Cardiac muscle cell (in vitro differentiated cells and primary cell): ENCODE measurements at regions not wholly inside any gene's neighbourhood (a gene's known extent, or its start where the extent isn't known, plus 50 kb on each side); places are given as distances from the start of the nearest gene placed in this dataset.

Experiments used
- DNase-seq, 2 donors: peaks; one replicate each; pipeline versions ENCODE4 v3.0.0 to v3.0.0-alpha.2; 2010 to 2017; ENCODE audit warnings: low read depth in 1 of 2, low spot score in 1 of 2
- H3K27ac ChIP-seq: fragments of 200-600 bp; sonication (generic); 2 replicates; pipeline ENCODE4 v1.5.1; 2016
- H3K27me3 ChIP-seq: fragments of 200-600 bp; sonication (generic); 2 replicates; pipeline ENCODE4 v1.6.0; 2016; ENCODE audit warnings: control low read depth
- H3K36me3 ChIP-seq: fragments of 200-600 bp; sonication (generic); 2 replicates; pipeline ENCODE4 v1.5.1; 2016; ENCODE audit warnings: control low read depth
- H3K4me1 ChIP-seq: fragments of 200-600 bp; sonication (generic); 2 replicates; pipeline ENCODE4 v1.8.1; 2017; ENCODE audit warnings: low read depth, mild to moderate bottlenecking, mixed run types
- H3K4me3 ChIP-seq: fragments of 200-600 bp; sonication (generic); 2 replicates; pipeline ENCODE4 v1.5.1; 2016; ENCODE audit warnings: mild to moderate bottlenecking
- H3K9me3 ChIP-seq: fragments of 200-600 bp; sonication (generic); 2 replicates; pipeline ENCODE4 v1.5.1; 2017; ENCODE audit warnings: low read depth, mild to moderate bottlenecking, control low read depth
- TF ChIP-seq, protein P1 (sequence below): IDR thresholded peaks from 2 replicates; pipeline ENCODE4 v1.5.1; 2012; ENCODE audit warnings: low read depth, mild to moderate bottlenecking, low read length

- TF ChIP-seq, protein P1, sequence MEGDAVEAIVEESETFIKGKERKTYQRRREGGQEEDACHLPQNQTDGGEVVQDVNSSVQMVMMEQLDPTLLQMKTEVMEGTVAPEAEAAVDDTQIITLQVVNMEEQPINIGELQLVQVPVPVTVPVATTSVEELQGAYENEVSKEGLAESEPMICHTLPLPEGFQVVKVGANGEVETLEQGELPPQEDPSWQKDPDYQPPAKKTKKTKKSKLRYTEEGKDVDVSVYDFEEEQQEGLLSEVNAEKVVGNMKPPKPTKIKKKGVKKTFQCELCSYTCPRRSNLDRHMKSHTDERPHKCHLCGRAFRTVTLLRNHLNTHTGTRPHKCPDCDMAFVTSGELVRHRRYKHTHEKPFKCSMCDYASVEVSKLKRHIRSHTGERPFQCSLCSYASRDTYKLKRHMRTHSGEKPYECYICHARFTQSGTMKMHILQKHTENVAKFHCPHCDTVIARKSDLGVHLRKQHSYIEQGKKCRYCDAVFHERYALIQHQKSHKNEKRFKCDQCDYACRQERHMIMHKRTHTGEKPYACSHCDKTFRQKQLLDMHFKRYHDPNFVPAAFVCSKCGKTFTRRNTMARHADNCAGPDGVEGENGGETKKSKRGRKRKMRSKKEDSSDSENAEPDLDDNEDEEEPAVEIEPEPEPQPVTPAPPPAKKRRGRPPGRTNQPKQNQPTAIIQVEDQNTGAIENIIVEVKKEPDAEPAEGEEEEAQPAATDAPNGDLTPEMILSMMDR: no peak
- H3K27ac ChIP-seq: no peak overlapping the region
- H3K36me3 ChIP-seq: no peaks in the 10 kb centered on the region
- H3K27me3 ChIP-seq: no peaks in the 10 kb centered on the region
- DNase-seq: no peak
- no peaks in the 10 kb centered on the region for H3K9me3 ChIP-seq
- H3K4me1 ChIP-seq: no peaks in the 10 kb centered on the region
- H3K4me3 ChIP-seq: no peak overlapping the region
Observed at GRCh38 chr1:79089946-79090345, 83.4 kb upstream of the ADGRL4 start.

DNA sequence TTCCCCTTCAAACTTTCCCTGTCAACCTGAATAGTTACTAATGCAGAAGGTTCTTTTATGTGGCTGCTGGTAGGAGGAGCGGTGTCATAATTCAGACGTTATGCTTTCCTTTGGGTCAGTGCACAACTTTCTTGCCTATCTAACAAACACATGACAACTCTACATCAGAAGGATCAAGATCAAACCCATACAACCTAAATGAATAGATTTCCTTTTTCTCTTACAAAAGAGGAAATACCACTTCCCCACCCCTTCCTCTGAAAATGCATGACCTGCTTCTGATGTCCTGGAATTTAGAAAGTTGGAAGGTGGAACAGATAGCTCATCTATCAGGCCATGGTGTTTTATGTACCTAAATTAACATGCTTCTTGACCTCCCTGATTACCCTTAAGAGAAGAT lies 75.7 kb upstream of the ADGRL4 start:
- no peak overlapping the region for H3K4me3 ChIP-seq
- no peaks in the 10 kb centered on the region for H3K27me3 ChIP-seq
- DNase-seq: no peak
- TF ChIP-seq, protein P1: no peak
- H3K4me1 ChIP-seq: no peaks in the 10 kb centered on the region
- no peaks in the 10 kb centered on the region for H3K36me3 ChIP-seq
- H3K9me3 ChIP-seq: no peaks in the 10 kb centered on the region
- H3K27ac ChIP-seq: no peak overlapping the region

DNA sequence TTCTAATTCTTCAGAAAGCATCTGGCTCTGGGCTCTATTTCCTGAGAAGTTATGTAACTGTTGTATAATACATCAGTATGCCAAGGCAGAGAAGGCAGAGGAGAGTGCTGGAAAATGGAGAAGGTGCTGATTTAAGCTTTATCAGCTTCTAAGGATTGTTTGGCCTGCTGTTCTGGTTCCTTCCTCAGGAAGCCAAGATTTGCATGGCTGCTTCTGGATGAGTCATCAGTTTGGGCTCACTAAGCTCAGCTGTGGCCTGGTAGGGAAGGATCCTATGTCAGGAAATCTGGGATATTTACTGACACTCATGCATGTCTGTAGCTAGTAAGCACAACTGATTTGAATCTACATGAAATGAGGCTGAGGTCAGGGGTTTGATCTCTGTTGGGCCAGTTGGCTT lies 73.2 kb upstream of the ADGRL4 start:
- Histone ChIP-seq H3K27ac (no peak overlapping the region), H3K4me3 (no peak overlapping the region), H3K36me3 (no peaks in the 10 kb centered on the region), H3K4me1 (no peaks in the 10 kb centered on the region), H3K27me3 (no peaks in the 10 kb centered on the region), H3K9me3 (no peaks in the 10 kb centered on the region)
- DNase-seq: peak in 1 of 2 donors; percentile 89
- TF ChIP-seq, protein P1: no peak

- Histone ChIP-seq H3K4me1 (no peaks in the 10 kb centered on the region), H3K27me3 (no peaks in the 10 kb centered on the region), H3K36me3 (no peaks in the 10 kb centered on the region), H3K9me3 (no peaks in the 10 kb centered on the region), H3K4me3 (no peak overlapping the region), H3K27ac (no peak overlapping the region)
- TF ChIP-seq, protein P1: no peak
- DNase-seq: no peak
Observed at GRCh38 chr1:79074975-79075374, 68.4 kb upstream of the ADGRL4 start.

DNA sequence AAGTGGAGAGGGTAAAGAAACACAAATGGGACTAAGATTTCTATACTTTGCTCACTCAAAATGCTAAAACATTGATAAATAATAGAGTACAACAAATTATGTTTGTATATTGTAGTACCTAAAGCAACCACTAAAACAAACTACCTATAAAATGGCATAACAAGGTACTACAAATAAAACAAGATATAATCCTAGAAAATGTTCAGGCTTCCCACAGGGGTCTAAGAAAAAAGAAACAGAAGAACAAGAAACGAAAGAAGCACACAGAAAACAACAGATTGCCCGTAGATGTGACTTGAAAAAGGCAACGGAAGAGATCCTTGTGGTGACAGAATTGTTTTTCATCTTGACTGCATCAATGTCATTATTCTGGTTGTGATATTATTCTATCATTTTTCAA lies 63.3 kb upstream of the ADGRL4 start:
- Histone ChIP-seq H3K27ac (no peak overlapping the region), H3K27me3 (no peaks in the 10 kb centered on the region), H3K9me3 (no peaks in the 10 kb centered on the region), H3K4me3 (no peak overlapping the region), H3K36me3 (no peaks in the 10 kb centered on the region), H3K4me1 (no peaks in the 10 kb centered on the region)
- TF ChIP-seq, protein P1: no peak
- DNase-seq: no peak

- no peaks in the 10 kb centered on the region for H3K9me3 ChIP-seq
- H3K4me1 ChIP-seq: no peaks in the 10 kb centered on the region
- no peaks in the 10 kb centered on the region for H3K27me3 ChIP-seq
- H3K27ac ChIP-seq: no peak overlapping the region
- TF ChIP-seq, protein P1: no peak
- no peaks in the 10 kb centered on the region for H3K36me3 ChIP-seq
- DNase-seq: no peak
- no peak overlapping the region for H3K4me3 ChIP-seq
Observed at GRCh38 chr1:79059341-79059740, 52.8 kb upstream of the ADGRL4 start.
